WI38 (cell line): ENCODE measurements at regions not wholly inside any gene's neighbourhood (a gene's known extent, or its start where the extent isn't known, plus 50 kb on each side); places are given as distances from the start of the nearest gene placed in this dataset.

ENCODE experiments used
- H3K4me3 ChIP-seq: 2 replicates; pipeline ENCODE4 v1.5.1; 2011; ENCODE audit warnings: low read depth, mild to moderate bottlenecking, control low read depth, low read length
- TF ChIP-seq, protein P1 (sequence below): IDR thresholded peaks from 2 replicates; pipeline ENCODE4 v1.5.1; 2012; ENCODE audit warnings: low read depth, mild to moderate bottlenecking, control low read depth, low read length

DNA sequence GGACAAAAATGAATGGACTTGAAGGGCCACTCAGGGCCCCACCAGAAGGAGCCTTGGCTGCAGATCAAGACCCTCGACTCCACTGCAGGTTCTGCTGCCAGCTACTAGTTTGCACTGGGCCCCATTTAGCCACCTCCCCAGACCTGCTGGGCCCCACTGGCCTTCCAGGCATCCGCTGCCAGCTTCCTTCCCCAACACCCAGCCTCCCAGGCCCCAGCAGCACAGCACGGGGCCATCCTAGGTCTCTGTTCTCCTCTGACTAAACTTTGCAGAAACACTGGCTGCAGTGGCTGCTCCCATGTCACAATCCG lies 277.4 kb upstream of the KLF14 start:
- TF ChIP-seq, protein P1, sequence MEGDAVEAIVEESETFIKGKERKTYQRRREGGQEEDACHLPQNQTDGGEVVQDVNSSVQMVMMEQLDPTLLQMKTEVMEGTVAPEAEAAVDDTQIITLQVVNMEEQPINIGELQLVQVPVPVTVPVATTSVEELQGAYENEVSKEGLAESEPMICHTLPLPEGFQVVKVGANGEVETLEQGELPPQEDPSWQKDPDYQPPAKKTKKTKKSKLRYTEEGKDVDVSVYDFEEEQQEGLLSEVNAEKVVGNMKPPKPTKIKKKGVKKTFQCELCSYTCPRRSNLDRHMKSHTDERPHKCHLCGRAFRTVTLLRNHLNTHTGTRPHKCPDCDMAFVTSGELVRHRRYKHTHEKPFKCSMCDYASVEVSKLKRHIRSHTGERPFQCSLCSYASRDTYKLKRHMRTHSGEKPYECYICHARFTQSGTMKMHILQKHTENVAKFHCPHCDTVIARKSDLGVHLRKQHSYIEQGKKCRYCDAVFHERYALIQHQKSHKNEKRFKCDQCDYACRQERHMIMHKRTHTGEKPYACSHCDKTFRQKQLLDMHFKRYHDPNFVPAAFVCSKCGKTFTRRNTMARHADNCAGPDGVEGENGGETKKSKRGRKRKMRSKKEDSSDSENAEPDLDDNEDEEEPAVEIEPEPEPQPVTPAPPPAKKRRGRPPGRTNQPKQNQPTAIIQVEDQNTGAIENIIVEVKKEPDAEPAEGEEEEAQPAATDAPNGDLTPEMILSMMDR: no peak
- H3K4me3 ChIP-seq: no peak overlapping the region

DNA sequence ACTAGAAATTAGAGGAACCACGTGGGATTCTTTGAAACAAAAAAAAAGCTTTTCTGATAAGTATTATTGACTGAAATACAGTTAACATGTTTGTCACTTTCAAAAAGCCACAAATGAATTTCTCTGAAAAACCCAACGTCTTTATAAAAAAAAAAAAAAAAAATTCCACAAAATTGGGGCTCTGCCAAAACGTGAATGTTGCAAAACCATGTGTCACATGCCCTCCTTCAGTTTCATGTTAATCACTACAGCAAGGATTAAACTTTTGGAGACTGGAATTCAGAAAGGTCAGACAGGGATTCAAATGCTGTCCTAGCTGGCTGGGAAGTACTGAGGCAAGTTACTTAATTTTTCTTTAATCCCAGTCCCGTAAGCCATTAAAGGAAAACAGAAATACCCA lies 278.0 kb upstream of the KLF14 start:
- no peak overlapping the region for H3K4me3 ChIP-seq
- TF ChIP-seq, protein P1: no peak

DNA sequence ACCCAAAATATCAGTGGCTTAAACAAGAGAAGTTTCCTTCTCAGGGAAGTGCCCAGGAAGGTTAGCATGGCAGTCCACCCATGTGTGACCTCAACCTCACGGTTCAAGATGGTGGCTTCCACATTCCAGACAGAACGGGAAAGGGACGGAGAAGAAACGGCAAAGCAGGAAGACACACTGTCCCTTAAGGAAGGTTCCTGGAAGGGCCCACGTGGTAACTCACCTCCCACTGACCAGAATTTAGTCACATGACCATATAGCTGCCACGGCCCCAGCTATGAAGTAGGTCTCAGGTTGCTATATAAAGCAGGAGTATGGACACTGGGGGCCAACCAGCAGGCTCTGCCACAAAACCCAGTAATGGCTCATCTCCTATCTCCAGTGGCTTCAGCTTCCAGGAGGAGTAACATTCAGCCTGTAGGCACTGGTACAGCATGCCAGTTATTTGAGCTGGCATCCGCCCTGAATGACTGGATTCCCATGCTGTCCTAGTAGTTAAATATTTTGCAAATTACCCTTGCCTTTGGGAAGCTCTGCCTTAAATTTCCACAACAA lies 278.5 kb upstream of the KLF14 start:
- no peak overlapping the region for H3K4me3 ChIP-seq
- TF ChIP-seq, protein P1: no peak

DNA sequence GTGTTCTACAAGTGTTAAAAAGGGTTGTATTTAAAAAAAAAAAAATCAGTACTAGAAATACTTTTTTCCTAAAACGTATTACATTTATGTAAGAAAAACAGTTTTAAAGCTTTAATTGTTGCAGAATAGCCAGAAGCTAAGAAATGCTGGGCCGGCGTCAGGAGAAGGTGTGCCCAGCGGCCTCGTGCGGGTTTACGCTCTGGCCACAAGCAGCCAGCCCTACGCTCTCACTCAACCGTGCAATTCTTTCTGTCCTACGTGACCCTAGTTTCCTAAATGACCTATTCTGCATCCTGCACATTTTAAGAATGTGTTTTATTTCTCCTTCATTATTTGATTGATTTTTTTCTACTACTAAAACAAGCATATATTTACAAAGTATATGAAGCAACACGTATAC lies 279.7 kb upstream of the KLF14 start:
- no peak overlapping the region for H3K4me3 ChIP-seq
- TF ChIP-seq, protein P1: no peak

DNA sequence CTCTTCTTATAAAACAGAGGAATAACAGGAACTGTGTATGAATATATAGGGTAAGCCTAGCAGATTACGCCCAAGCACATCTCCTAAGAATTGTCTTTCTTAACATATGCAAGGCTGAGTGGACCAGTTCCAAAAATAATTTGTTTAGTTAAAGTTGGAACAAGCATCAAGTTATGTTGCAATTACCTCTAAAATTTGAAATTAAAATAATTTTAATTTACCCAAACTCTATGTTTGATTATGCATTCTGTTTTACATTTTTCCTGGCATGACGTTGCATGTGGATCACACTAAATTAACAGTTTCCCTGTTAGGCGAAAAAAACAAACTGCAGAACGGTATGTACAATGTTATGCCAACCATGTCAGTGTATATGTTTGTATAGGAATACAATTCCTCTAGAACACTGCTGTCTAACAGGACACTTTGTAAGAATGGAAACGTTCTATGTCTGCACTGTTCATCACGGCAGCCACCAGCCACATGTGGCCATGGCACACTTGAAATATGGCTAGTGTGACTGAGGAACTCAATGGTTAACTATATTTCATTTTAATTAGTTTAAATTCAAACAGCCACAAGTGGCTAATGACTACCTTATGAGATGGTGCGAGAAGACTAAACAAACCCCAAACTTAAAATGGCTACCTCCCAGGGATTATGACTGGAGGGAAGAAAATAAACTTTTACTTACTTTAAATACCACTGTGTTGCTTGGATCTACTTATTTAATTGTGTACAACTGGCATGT lies 281.1 kb upstream of the KLF14 start:
- no peak overlapping the region for H3K4me3 ChIP-seq
- TF ChIP-seq, protein P1: no peak

DNA sequence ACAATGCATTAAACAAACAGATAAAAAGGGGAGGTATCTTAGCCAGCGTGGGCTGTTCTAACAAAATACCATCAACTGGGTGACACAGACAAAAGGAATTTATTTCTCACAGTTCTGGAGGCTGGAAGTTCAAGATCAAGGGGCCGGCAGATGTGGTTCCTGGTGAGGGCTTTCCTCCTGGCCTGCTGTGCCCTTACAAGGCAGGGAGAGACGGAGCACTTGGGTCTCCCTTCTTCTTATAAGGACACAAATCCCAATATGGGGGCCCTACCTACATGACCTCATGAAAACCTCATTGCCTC lies 281.6 kb upstream of the KLF14 start:
- no peak overlapping the region for H3K4me3 ChIP-seq
- TF ChIP-seq, protein P1: no peak

DNA sequence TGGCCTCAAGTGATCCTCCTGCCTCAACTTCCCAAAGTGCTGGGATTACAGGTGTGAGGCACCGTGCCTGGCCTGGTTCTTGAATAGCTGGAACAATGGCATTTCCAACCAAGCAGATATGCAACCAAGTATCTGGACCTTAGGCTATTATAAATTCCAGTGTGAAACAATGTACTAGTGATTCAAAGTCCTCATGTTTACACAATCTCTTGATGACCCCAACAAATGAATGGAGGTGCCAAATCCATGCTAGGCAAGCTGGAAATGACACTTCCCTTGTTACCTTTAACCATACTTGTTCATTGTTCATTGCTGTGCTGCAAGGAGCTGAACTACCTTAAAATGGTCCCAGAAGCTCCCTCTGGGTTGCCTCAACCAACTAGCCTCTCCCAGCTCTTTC lies 282.2 kb upstream of the KLF14 start:
- H3K4me3 ChIP-seq: no peak overlapping the region
- TF ChIP-seq, protein P1: no peak
